Vagina (tissue), 2 donors: ENCODE measurements at regions not wholly inside any gene's neighbourhood (a gene's known extent, or its start where the extent isn't known, plus 50 kb on each side); places are given as distances from the start of the nearest gene placed in this dataset.

Source experiments
- POLR2A ChIP-seq, 2 donors: fragments of 450-650 bp; IDR thresholded peaks; one replicate each; pipeline ENCODE4 v1.6.1; 2017; ENCODE audit warnings: antibody characterized with exemption in 2 of 2, mild to moderate bottlenecking in 2 of 2, moderate library complexity in 2 of 2
- TF ChIP-seq, protein P1 (sequence below), 3 experiments: fragments of 450-650 bp in 2 of 3; fragments of 200-600 bp in 1 of 3; sonication (generic) in 1 of 3; IDR thresholded peaks; one replicate each; pipeline ENCODE4 v1.5.1; 2017 to 2019; ENCODE audit warnings: antibody characterized with exemption in 3 of 3, mild to moderate bottlenecking in 2 of 3, moderate library complexity in 2 of 3

DNA sequence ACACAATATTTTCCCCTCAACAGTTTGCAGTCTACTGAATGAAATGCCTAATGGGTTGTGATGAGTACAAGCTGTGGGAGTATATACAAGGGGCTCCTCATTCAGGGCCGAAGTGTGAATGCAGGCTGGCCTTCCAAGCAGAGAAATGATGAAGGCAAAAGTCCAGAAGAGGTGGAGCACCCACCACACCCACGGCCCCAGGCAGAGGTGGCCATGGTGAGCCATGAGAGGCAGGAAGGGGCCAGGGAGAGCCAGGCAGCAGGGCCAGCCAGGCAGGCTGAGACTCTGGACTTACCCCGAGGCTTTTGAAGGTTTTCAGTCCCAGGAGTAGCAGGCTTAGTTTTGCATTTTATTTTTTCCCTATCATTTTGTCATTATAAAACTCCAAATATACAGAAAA lies 218.1 kb downstream of the AUH start:
- TF ChIP-seq, protein P1, sequence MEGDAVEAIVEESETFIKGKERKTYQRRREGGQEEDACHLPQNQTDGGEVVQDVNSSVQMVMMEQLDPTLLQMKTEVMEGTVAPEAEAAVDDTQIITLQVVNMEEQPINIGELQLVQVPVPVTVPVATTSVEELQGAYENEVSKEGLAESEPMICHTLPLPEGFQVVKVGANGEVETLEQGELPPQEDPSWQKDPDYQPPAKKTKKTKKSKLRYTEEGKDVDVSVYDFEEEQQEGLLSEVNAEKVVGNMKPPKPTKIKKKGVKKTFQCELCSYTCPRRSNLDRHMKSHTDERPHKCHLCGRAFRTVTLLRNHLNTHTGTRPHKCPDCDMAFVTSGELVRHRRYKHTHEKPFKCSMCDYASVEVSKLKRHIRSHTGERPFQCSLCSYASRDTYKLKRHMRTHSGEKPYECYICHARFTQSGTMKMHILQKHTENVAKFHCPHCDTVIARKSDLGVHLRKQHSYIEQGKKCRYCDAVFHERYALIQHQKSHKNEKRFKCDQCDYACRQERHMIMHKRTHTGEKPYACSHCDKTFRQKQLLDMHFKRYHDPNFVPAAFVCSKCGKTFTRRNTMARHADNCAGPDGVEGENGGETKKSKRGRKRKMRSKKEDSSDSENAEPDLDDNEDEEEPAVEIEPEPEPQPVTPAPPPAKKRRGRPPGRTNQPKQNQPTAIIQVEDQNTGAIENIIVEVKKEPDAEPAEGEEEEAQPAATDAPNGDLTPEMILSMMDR (IDR thresholded peaks at IDR 0.05) = no peak
- no peak for TF ChIP-seq POLR2A (IDR thresholded peaks at IDR 0.05)
